ENCODE measurements at regions not wholly inside any gene's neighbourhood (a gene's known extent, or its start where the extent isn't known, plus 50 kb on each side); places are given as distances from the start of the nearest gene placed in this dataset.

DNA sequence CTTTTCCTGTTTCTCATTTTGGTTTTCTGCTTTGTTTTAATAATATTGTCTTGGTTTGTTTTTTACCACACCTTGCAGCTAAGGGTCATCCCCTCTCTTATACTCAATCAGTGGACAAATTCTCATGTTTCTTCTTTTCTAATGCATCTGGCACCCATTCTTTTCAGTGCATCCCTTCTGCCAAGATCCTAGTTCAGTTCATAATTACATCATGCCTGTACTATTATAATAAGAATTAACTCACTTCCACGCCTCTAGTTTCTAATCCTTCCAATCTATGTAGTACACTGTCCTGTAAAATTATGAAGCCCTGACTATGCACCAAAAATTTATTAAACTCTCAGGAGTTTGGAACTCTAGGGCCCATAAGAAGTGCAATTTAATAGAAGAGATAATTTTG, 126.1 kb downstream of the FAT4 start:
- Histone ChIP-seq H3K36me3 (ENCODE audit: control insufficient read depth, insufficient read depth, low read length) (no peaks in the 10 kb centered on the region), H3K4me1 (ENCODE audit: control insufficient read depth, insufficient read depth, low read length) (no peaks in the 10 kb centered on the region), H3K27me3 (ENCODE audit: control insufficient read depth, insufficient read depth, low read length) (no peaks in the 10 kb centered on the region), H3K9me3 (ENCODE audit: control insufficient read depth, insufficient read depth, low read length) (no peaks in the 10 kb centered on the region), H3K9ac (ENCODE audit: low read depth, low read length) (no peak overlapping the region), H3K4me3 (ENCODE audit: low read depth, low read length) (no peak overlapping the region)

- Histone ChIP-seq H3K36me3 (ENCODE audit: control insufficient read depth, insufficient read depth, low read length) (no peaks in the 10 kb centered on the region), H3K9me3 (ENCODE audit: control insufficient read depth, insufficient read depth, low read length) (no peaks in the 10 kb centered on the region), H3K4me3 (ENCODE audit: low read depth, low read length) (no peak overlapping the region), H3K9ac (ENCODE audit: low read depth, low read length) (no peak overlapping the region), H3K4me1 (ENCODE audit: control insufficient read depth, insufficient read depth, low read length) (no peaks in the 10 kb centered on the region), H3K27me3 (ENCODE audit: control insufficient read depth, insufficient read depth, low read length) (no peaks in the 10 kb centered on the region)
Measured at GRCh38 chr4:125444166-125444565, 129.4 kb downstream of the FAT4 start.

DNA sequence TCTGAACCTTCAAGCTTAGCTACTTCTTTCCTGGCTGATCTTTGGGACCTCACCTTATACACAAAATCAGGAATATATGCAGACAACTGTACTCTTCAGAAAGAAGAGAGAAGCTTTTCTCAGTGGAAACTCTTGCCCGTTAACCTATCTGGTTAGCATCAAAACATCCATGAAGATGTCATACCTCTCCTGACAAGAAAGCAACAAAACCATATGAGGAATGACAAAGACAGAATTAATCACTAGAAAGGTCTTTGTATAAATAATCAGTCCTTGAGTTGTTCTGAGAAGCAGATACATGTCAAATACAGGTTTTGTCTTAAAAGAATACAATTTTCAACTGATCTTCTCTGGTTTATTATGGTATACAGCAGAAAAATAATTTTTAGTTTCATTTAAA, 130.8 kb downstream of the FAT4 start:
- H3K36me3 ChIP-seq (ENCODE audit: control insufficient read depth, insufficient read depth, low read length), result no peaks in the 10 kb centered on the region
- no peak overlapping the region for H3K4me3 ChIP-seq (ENCODE audit: low read depth, low read length)
- no peaks in the 10 kb centered on the region for H3K4me1 ChIP-seq (ENCODE audit: control insufficient read depth, insufficient read depth, low read length)
- H3K9ac ChIP-seq (ENCODE audit: low read depth, low read length), result no peak overlapping the region
- no peaks in the 10 kb centered on the region for H3K27me3 ChIP-seq (ENCODE audit: control insufficient read depth, insufficient read depth, low read length)
- no peaks in the 10 kb centered on the region for H3K9me3 ChIP-seq (ENCODE audit: control insufficient read depth, insufficient read depth, low read length)

DNA sequence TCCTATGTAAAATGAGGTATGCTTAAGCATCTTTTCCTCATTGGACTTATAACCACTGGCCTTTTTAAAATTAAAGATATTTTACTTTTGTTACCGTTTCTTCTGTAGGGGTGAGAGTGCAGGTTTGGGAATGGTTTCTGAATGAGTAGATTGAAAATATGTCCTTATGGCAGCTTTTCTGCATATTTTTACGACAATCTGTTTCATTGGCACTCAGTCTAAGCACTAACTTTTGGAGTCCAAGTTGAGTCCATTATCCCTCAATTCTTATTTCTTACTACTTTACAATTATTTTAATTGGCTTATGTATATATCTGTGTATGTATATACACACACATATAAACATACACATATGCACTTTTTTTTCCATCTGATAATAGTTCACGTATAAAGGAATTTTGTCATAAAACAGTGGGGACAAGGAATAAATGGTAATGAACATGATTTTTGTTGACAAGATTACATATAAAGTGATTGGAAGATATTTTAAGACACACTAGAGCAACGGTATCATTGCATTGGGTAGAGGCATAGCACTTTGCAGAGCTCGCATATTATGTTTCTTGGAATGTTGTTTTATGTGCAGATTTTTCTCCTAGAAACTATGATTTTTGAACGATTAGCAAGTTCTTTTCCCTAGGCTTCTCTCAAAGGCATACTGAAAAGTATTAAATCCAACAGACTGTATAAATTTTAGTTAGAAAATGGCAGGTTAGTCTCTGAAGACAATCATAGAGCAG, 133.0 kb downstream of the FAT4 start:
- H3K4me1 ChIP-seq (ENCODE audit: control insufficient read depth, insufficient read depth, low read length), result no peaks in the 10 kb centered on the region
- H3K36me3 ChIP-seq (ENCODE audit: control insufficient read depth, insufficient read depth, low read length), result no peaks in the 10 kb centered on the region
- H3K9me3 ChIP-seq (ENCODE audit: control insufficient read depth, insufficient read depth, low read length), result no peaks in the 10 kb centered on the region
- no peak overlapping the region for H3K4me3 ChIP-seq (ENCODE audit: low read depth, low read length)
- no peak overlapping the region for H3K9ac ChIP-seq (ENCODE audit: low read depth, low read length)
- no peaks in the 10 kb centered on the region for H3K27me3 ChIP-seq (ENCODE audit: control insufficient read depth, insufficient read depth, low read length)

- H3K36me3 ChIP-seq (ENCODE audit: control insufficient read depth, insufficient read depth, low read length), result no peaks in the 10 kb centered on the region
- H3K9me3 ChIP-seq (ENCODE audit: control insufficient read depth, insufficient read depth, low read length), result no peaks in the 10 kb centered on the region
- H3K27me3 ChIP-seq (ENCODE audit: control insufficient read depth, insufficient read depth, low read length), result no peaks in the 10 kb centered on the region
- H3K4me1 ChIP-seq (ENCODE audit: control insufficient read depth, insufficient read depth, low read length), result no peaks in the 10 kb centered on the region
- no peak overlapping the region for H3K4me3 ChIP-seq (ENCODE audit: low read depth, low read length)
- H3K9ac ChIP-seq (ENCODE audit: low read depth, low read length), result no peak overlapping the region
Measured at GRCh38 chr4:125456075-125456474, 141.3 kb downstream of the FAT4 start.

GRCh38 chr4:125459531-125459930, 144.8 kb downstream of the FAT4 start:
- H3K9me3 ChIP-seq (ENCODE audit: control insufficient read depth, insufficient read depth, low read length), result no peaks in the 10 kb centered on the region
- H3K36me3 ChIP-seq (ENCODE audit: control insufficient read depth, insufficient read depth, low read length), result no peaks in the 10 kb centered on the region
- H3K27me3 ChIP-seq (ENCODE audit: control insufficient read depth, insufficient read depth, low read length), result no peaks in the 10 kb centered on the region
- no peak overlapping the region for H3K9ac ChIP-seq (ENCODE audit: low read depth, low read length)
- H3K4me3 ChIP-seq (ENCODE audit: low read depth, low read length), result no peak overlapping the region
- H3K4me1 ChIP-seq (ENCODE audit: control insufficient read depth, insufficient read depth, low read length), result peaks cover 8% of the 10 kb centered on the region

DNA sequence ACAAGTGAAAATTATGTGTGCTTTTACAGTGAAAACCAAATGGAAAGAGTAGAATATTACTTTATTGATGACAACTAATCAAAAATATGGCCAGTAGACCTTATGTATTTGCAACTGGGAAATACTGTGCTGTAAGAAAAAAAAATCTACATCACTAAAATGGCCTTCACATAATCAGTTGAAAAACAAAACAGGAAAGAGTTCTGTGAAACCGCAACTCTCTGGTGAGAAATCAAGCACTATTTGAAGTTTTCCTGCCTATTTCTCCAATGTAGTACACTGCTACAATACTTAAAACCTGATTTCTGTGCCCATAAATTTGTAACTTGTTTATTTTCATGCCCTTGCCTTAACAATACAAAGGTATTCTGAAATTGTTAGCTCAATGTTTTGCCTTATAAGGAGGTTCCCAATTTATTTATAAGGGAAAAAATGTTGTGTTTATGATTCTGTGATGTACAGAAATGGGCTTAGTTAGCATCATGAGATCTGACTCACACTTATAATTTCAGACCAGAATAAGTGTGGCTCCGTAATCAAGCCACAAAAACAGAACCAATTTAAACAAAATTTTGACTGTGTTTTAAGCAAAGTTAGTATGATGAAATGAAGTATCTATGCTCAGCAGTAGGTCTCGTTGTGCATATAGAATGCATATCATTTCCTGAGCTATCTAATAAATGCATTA, 147.1 kb downstream of the FAT4 start:
- no peaks in the 10 kb centered on the region for H3K9me3 ChIP-seq (ENCODE audit: control insufficient read depth, insufficient read depth, low read length)
- H3K9ac ChIP-seq (ENCODE audit: low read depth, low read length), result no peak overlapping the region
- H3K4me1 ChIP-seq (ENCODE audit: control insufficient read depth, insufficient read depth, low read length), result peaks cover 8% of the 10 kb centered on the region
- H3K36me3 ChIP-seq (ENCODE audit: control insufficient read depth, insufficient read depth, low read length), result no peaks in the 10 kb centered on the region
- no peak overlapping the region for H3K4me3 ChIP-seq (ENCODE audit: low read depth, low read length)
- no peaks in the 10 kb centered on the region for H3K27me3 ChIP-seq (ENCODE audit: control insufficient read depth, insufficient read depth, low read length)

DNA sequence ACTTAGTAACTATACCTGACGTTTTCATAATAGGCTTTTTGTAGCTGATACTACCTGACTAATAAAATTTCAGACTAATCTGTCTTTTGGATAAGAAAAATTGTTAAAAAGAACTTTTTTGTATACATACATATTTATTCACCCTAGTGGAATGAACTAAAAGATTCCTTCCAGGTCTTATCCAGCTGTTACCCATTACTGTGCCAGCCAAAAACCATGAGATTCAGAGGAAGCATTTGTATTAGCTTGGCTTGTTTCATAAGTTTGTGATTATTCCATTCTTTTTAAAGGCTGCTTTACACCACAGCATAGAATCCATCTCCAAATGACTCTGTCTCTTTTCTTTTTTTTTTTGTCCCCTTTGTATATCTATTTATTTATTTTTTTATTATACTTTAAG, 149.4 kb downstream of the FAT4 start:
- no peak overlapping the region for H3K9ac ChIP-seq (ENCODE audit: low read depth, low read length)
- no peaks in the 10 kb centered on the region for H3K27me3 ChIP-seq (ENCODE audit: control insufficient read depth, insufficient read depth, low read length)
- no peak overlapping the region for H3K4me3 ChIP-seq (ENCODE audit: low read depth, low read length)
- no peaks in the 10 kb centered on the region for H3K9me3 ChIP-seq (ENCODE audit: control insufficient read depth, insufficient read depth, low read length)
- peaks cover 8% of the 10 kb centered on the region for H3K4me1 ChIP-seq (ENCODE audit: control insufficient read depth, insufficient read depth, low read length)
- no peaks in the 10 kb centered on the region for H3K36me3 ChIP-seq (ENCODE audit: control insufficient read depth, insufficient read depth, low read length)

DNA sequence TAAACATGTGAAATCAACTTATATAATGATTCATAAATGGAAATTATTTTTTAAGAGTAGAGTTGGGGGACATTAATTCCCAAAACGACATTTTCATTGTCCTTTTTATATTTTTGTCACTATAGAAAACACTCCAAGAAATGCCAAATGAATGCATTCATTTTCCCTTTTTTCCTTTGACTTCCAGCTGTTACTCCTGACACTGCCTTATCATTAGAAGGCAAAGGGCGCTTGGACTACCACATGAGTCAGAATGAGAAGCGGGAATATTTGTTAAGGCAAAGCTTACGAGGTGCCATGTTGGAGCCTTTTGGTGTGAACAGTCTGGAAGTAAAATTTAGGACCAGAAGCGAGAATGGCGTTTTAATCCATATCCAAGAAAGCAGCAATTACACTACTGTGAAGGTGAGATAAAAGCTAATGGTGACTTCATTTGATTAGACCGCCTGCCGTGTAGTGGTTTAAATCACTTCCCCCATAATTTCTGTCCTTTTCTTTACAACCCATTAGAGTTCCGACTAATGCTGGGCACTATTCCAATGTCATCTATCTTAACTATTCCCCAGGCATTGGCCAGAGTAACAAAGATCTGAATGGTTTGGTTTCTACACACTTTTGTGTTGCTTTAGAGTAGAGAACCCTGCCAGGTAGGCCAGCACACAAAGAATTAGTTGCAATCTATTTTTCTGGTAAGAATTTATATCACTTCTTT, 166.7 kb downstream of the FAT4 start:
- Histone ChIP-seq H3K4me1 (ENCODE audit: control insufficient read depth, insufficient read depth, low read length) (no peaks in the 10 kb centered on the region), H3K4me3 (ENCODE audit: low read depth, low read length) (no peak overlapping the region), H3K9me3 (ENCODE audit: control insufficient read depth, insufficient read depth, low read length) (no peaks in the 10 kb centered on the region), H3K27me3 (ENCODE audit: control insufficient read depth, insufficient read depth, low read length) (no peaks in the 10 kb centered on the region), H3K36me3 (ENCODE audit: control insufficient read depth, insufficient read depth, low read length) (no peaks in the 10 kb centered on the region), H3K9ac (ENCODE audit: low read depth, low read length) (no peak overlapping the region)

- Histone ChIP-seq H3K36me3 (ENCODE audit: control insufficient read depth, insufficient read depth, low read length) (no peaks in the 10 kb centered on the region), H3K4me1 (ENCODE audit: control insufficient read depth, insufficient read depth, low read length) (no peaks in the 10 kb centered on the region), H3K4me3 (ENCODE audit: low read depth, low read length) (no peak overlapping the region), H3K9ac (ENCODE audit: low read depth, low read length) (no peak overlapping the region), H3K9me3 (ENCODE audit: control insufficient read depth, insufficient read depth, low read length) (no peaks in the 10 kb centered on the region), H3K27me3 (ENCODE audit: control insufficient read depth, insufficient read depth, low read length) (no peaks in the 10 kb centered on the region)
Measured at GRCh38 chr4:125482822-125483221, 168.1 kb downstream of the FAT4 start.

- no peaks in the 10 kb centered on the region for H3K4me1 ChIP-seq (ENCODE audit: control insufficient read depth, insufficient read depth, low read length)
- no peaks in the 10 kb centered on the region for H3K9me3 ChIP-seq (ENCODE audit: control insufficient read depth, insufficient read depth, low read length)
- no peaks in the 10 kb centered on the region for H3K36me3 ChIP-seq (ENCODE audit: control insufficient read depth, insufficient read depth, low read length)
- H3K4me3 ChIP-seq (ENCODE audit: low read depth, low read length), result no peak overlapping the region
- H3K9ac ChIP-seq (ENCODE audit: low read depth, low read length), result no peak overlapping the region
- no peaks in the 10 kb centered on the region for H3K27me3 ChIP-seq (ENCODE audit: control insufficient read depth, insufficient read depth, low read length)
Measured at GRCh38 chr4:125483278-125483677, 168.5 kb downstream of the FAT4 start.

DNA sequence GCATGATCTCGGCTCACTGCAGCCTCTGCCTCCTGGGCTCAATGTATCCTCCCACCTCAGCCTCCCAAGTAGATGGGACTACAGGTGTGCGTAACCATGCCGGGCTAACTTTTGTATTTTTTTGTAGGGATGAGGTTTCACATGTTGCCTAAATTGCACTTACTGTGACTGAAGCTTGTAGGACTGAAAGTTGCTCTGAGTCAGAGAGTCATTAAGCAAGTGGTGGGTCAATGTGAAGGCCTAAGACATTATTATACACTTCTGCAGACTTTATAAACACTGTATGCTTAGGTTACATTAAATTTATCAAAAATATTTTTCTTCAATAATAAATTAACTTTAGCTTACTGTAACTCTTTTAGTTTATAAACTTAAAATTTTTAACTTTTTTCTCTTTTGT, 170.2 kb downstream of the FAT4 start:
- no peaks in the 10 kb centered on the region for H3K9me3 ChIP-seq (ENCODE audit: control insufficient read depth, insufficient read depth, low read length)
- no peaks in the 10 kb centered on the region for H3K27me3 ChIP-seq (ENCODE audit: control insufficient read depth, insufficient read depth, low read length)
- no peak overlapping the region for H3K9ac ChIP-seq (ENCODE audit: low read depth, low read length)
- no peaks in the 10 kb centered on the region for H3K4me1 ChIP-seq (ENCODE audit: control insufficient read depth, insufficient read depth, low read length)
- no peak overlapping the region for H3K4me3 ChIP-seq (ENCODE audit: low read depth, low read length)
- H3K36me3 ChIP-seq (ENCODE audit: control insufficient read depth, insufficient read depth, low read length), result peaks cover 1% of the 10 kb centered on the region
